Activated CD8-positive, alpha-beta memory T cell treated with anti-CD3 and anti-CD28 coated beads, Interleukin-2, amount 10 ng/mL, durations not matched to agents 7 days and 5 days (primary cell): ENCODE measurements at regions not wholly inside any gene's neighbourhood (a gene's known extent, or its start where the extent isn't known, plus 50 kb on each side); places are given as distances from the start of the nearest gene placed in this dataset.

Experiments
- ATAC-seq: fragments of 150-1000 bp; cut with Tn5 transposase; one replicate; pipeline ENCODE4 v1.10.0; 2021; ENCODE audit warnings: moderate library complexity
- CTCF ChIA-PET: fragments of 350-600 bp; sonication (Branson Sonifier 250); formaldehyde crosslinking; loops from one replicate; lab custom pipeline; 2021; ENCODE audit warnings: antibody characterized with exemption; lab: Charles Lee
- DNase-seq: peaks from one replicate; pipeline ENCODE4 v3.0.0-alpha.2; 2020
- H3K27ac Mint-ChIP-seq: one replicate; pipeline ENCODE4 v1.8.0; 2021; ENCODE audit warnings: mild to moderate bottlenecking, mixed read lengths
- H3K27me3 Mint-ChIP-seq: one replicate; pipeline ENCODE4 v1.8.0; 2021; ENCODE audit warnings: mixed read lengths
- H3K36me3 Mint-ChIP-seq: one replicate; pipeline ENCODE4 v1.8.0; 2021; ENCODE audit warnings: mild to moderate bottlenecking, mixed read lengths
- H3K4me1 Mint-ChIP-seq: one replicate; pipeline ENCODE4 v1.8.0; 2021; ENCODE audit warnings: mixed read lengths
- H3K4me3 Mint-ChIP-seq: one replicate; pipeline ENCODE4 v1.8.0; 2021; ENCODE audit warnings: mild to moderate bottlenecking, moderate library complexity, mixed read lengths
- H3K9me3 Mint-ChIP-seq: one replicate; pipeline ENCODE4 v1.8.0; 2022; ENCODE audit warnings: low read depth, mixed read lengths

GRCh38 chr3:79947469-79947868 lies 179.7 kb upstream of the ROBO1 start:
- H3K4me1 Mint-ChIP-seq = no peaks in the 10 kb centered on the region
- no peaks in the 10 kb centered on the region for H3K27me3 Mint-ChIP-seq
- H3K9me3 Mint-ChIP-seq = peaks cover 14% of the 10 kb centered on the region
- DNase-seq (no peak), ATAC-seq (no peak)
- no peaks in the 10 kb centered on the region for H3K36me3 Mint-ChIP-seq
- no peak overlapping the region for H3K4me3 Mint-ChIP-seq
- H3K27ac Mint-ChIP-seq = no peak overlapping the region
- CTCF ChIA-PET = no interaction called here

GRCh38 chr3:79937567-79937966 lies 169.8 kb upstream of the ROBO1 start:
- Mint-ChIP-seq H3K27me3 (no peaks in the 10 kb centered on the region), H3K4me1 (no peaks in the 10 kb centered on the region)
- CTCF ChIA-PET = no interaction called here

GRCh38 chr3:79930196-79930595 lies 162.4 kb upstream of the ROBO1 start:
- CTCF ChIA-PET = no interaction called here
- H3K4me1 Mint-ChIP-seq = no peaks in the 10 kb centered on the region
- no peak for DNase-seq
- no peak for ATAC-seq
- no peak overlapping the region for H3K27ac Mint-ChIP-seq
- no peaks in the 10 kb centered on the region for H3K27me3 Mint-ChIP-seq
- no peaks in the 10 kb centered on the region for H3K36me3 Mint-ChIP-seq
- H3K4me3 Mint-ChIP-seq = no peak overlapping the region
- H3K9me3 Mint-ChIP-seq = peaks cover 3% of the 10 kb centered on the region

More at GRCh38 chr3:79937567-79937966, 169.8 kb upstream of the ROBO1 start:
- Mint-ChIP-seq H3K9me3 (peaks cover 7% of the 10 kb centered on the region), H3K4me3 (no peak overlapping the region), H3K27ac (no peak overlapping the region), H3K36me3 (no peaks in the 10 kb centered on the region)
- ATAC-seq = no peak
- DNase-seq = no peak

DNA sequence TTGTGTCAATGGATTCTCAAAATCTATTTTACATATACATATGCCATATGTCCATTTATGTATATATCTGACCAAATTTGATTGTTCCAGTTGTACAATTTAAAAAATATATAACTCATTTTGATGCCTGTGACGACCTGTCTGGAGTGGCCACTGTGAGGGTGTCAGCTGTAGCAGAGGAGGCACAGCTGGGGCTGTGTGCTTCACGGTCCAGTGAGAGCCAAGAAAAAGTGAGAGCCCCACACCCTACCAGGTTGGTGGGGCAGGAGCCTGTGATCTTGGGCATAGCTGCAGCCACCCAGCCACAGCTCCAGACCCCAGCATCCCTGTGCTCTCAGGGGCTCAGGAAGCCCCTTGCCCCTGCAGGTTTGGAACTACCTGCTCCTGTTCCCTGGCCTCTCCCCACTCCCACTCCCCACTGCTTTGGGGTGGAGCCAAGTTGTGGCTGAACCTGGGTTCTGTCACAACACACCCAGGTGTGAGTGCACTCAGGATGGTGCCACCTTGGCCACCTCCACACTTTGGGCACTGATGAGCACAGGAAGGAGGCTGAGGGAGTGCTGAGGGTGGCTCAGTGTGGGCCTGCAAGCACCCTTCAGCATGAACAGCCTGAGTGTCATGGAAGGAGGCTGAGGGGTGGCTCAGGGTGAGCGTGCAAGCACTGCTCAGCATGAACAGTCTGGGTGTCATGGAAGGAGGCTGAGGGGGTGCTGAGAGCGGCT lies 161.1 kb upstream of the ROBO1 start:
- H3K27ac Mint-ChIP-seq = no peak overlapping the region
- CTCF ChIA-PET = no interaction called here
- no peaks in the 10 kb centered on the region for H3K27me3 Mint-ChIP-seq
- no peaks in the 10 kb centered on the region for H3K4me1 Mint-ChIP-seq
- DNase-seq = no peak
- no peak overlapping the region for H3K4me3 Mint-ChIP-seq
- no peaks in the 10 kb centered on the region for H3K36me3 Mint-ChIP-seq
- H3K9me3 Mint-ChIP-seq = peaks cover 3% of the 10 kb centered on the region
- no peak for ATAC-seq

GRCh38 chr3:79926522-79926921 lies 158.7 kb upstream of the ROBO1 start:
- Mint-ChIP-seq H3K27ac (no peak overlapping the region), H3K36me3 (no peaks in the 10 kb centered on the region), H3K27me3 (no peaks in the 10 kb centered on the region), H3K4me3 (no peak overlapping the region), H3K4me1 (no peaks in the 10 kb centered on the region), H3K9me3 (peaks cover 6% of the 10 kb centered on the region)
- no peak for ATAC-seq
- no peak for DNase-seq
- CTCF ChIA-PET = no interaction called here

DNA sequence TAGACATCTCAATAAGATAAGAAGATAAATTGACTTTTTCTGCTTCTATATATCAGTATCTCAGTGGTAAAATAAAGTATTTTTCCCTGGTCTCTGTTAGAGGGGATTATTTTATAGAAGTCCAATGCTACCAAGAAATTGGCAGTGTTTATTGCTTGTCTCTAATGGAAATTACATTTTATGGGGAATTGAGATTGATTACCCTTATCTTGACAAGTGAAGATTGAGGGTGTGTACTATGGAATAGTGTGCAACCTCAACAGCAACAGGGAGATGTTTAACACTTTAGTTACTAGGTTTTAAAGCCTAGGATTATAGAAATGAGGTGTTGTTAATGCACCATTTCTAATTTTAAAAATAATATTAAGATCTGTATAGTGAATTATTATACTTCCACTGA lies 154.8 kb upstream of the ROBO1 start:
- Mint-ChIP-seq H3K36me3 (no peaks in the 10 kb centered on the region), H3K4me1 (no peaks in the 10 kb centered on the region), H3K27ac (no peak overlapping the region), H3K9me3 (peaks cover 8% of the 10 kb centered on the region), H3K27me3 (no peaks in the 10 kb centered on the region), H3K4me3 (no peak overlapping the region)
- no peak for ATAC-seq
- CTCF ChIA-PET = no interaction called here
- no peak for DNase-seq

DNA sequence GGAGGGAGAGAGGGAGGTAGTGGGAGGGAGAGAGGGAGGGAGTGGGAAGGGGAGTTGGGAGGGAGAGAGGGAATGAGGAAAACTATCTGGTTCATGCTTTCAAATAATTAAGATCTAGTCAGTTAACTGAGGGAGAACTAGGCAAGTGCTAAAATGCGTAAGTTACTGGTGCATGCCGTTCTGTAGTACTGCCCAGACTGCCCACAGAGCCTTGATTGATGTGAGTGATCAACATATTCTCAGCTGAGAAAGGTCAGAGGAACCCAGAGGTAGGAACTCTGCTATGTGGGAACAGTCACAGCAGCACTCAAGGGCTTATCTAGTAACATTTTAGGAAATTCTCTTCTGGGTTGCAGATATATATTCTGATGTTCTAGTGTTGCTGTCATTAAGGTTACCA lies 149.8 kb upstream of the ROBO1 start:
- Mint-ChIP-seq H3K36me3 (no peaks in the 10 kb centered on the region), H3K9me3 (peaks cover 11% of the 10 kb centered on the region), H3K4me1 (no peaks in the 10 kb centered on the region), H3K27me3 (no peaks in the 10 kb centered on the region), H3K27ac (no peak overlapping the region), H3K4me3 (no peak overlapping the region)
- ATAC-seq = no peak
- CTCF ChIA-PET = no interaction called here
- DNase-seq = no peak

GRCh38 chr3:79910337-79910736 lies 142.5 kb upstream of the ROBO1 start:
- Mint-ChIP-seq H3K4me1 (no peaks in the 10 kb centered on the region), H3K9me3 (peaks cover 3% of the 10 kb centered on the region), H3K27me3 (no peaks in the 10 kb centered on the region), H3K27ac (no peak overlapping the region), H3K4me3 (no peak overlapping the region), H3K36me3 (no peaks in the 10 kb centered on the region)
- no peak for ATAC-seq
- no peak for DNase-seq
- CTCF ChIA-PET = no interaction called here

DNA sequence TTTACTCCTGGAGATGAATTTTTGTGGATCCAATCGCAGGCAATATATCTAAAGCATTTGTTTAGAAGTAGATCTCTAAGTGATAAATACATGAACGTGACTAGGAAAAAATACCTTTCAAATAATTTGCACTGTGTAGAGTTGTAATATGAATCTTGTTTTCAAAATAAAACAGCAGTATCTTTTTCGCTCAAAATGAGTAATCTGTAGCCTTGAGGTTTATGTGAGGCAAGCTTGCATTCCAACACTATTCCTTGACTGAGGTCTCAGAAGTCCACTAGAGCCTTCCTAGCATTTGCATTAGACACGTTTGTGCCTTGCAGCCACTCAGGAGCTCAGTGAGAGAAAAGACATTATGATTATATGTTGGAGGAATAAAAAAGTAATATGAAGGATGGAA lies 138.3 kb upstream of the ROBO1 start:
- CTCF ChIA-PET = no interaction called here
- Mint-ChIP-seq H3K27me3 (no peaks in the 10 kb centered on the region), H3K4me1 (no peaks in the 10 kb centered on the region), H3K4me3 (no peak overlapping the region), H3K27ac (no peak overlapping the region), H3K9me3 (peaks cover 3% of the 10 kb centered on the region), H3K36me3 (no peaks in the 10 kb centered on the region)
- DNase-seq (no peak), ATAC-seq (no peak)

- H3K9me3 Mint-ChIP-seq = peaks cover 5% of the 10 kb centered on the region
- DNase-seq = no peak
- no peak for ATAC-seq
- no peaks in the 10 kb centered on the region for H3K36me3 Mint-ChIP-seq
- CTCF ChIA-PET = no interaction called here
- H3K4me3 Mint-ChIP-seq = no peak overlapping the region
- no peaks in the 10 kb centered on the region for H3K27me3 Mint-ChIP-seq
- no peak overlapping the region for H3K27ac Mint-ChIP-seq
- H3K4me1 Mint-ChIP-seq = no peaks in the 10 kb centered on the region
Measured at GRCh38 chr3:79902151-79902550, 134.4 kb upstream of the ROBO1 start.

GRCh38 chr3:79898907-79899306 lies 131.1 kb upstream of the ROBO1 start:
- H3K4me3 Mint-ChIP-seq = no peak overlapping the region
- DNase-seq (no peak), ATAC-seq (no peak)
- H3K27ac Mint-ChIP-seq = no peak overlapping the region
- no peaks in the 10 kb centered on the region for H3K36me3 Mint-ChIP-seq
- H3K27me3 Mint-ChIP-seq = no peaks in the 10 kb centered on the region
- H3K4me1 Mint-ChIP-seq = no peaks in the 10 kb centered on the region
- peaks cover 3% of the 10 kb centered on the region for H3K9me3 Mint-ChIP-seq
- CTCF ChIA-PET = no interaction called here

- Mint-ChIP-seq H3K9me3 (peaks cover 3% of the 10 kb centered on the region), H3K27me3 (no peaks in the 10 kb centered on the region), H3K27ac (no peak overlapping the region), H3K36me3 (no peaks in the 10 kb centered on the region), H3K4me1 (no peaks in the 10 kb centered on the region), H3K4me3 (no peak overlapping the region)
- no peak for ATAC-seq
- DNase-seq = no peak
- CTCF ChIA-PET = no interaction called here
Measured at GRCh38 chr3:79896086-79896485, 128.3 kb upstream of the ROBO1 start.

GRCh38 chr3:79887213-79887612 lies 119.4 kb upstream of the ROBO1 start:
- CTCF ChIA-PET = no interaction called here
- DNase-seq (no peak), ATAC-seq (no peak)
- Mint-ChIP-seq H3K36me3 (no peaks in the 10 kb centered on the region), H3K27ac (no peak overlapping the region), H3K4me3 (no peak overlapping the region), H3K27me3 (no peaks in the 10 kb centered on the region), H3K9me3 (no peaks in the 10 kb centered on the region), H3K4me1 (no peaks in the 10 kb centered on the region)

DNA sequence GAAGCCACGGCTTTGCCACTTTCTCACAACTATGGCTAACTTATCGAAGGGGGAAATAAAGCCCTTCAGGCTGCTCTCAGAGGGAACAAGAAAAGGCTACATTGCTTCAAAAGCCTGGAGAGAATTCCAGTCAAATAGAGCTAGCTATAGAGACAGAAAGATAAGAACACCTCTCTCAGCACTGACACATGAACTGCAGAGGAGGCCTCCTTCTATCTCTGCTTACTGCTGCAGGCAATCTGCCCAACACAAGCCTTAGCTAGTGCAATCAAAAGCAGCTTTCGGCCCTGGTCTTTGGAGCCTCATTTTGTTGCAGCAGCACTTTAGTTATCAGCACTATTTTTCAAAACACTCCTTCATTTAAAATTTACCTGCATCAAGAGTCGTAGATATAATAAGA lies 118.4 kb upstream of the ROBO1 start:
- H3K4me1 Mint-ChIP-seq = no peaks in the 10 kb centered on the region
- no peak for ATAC-seq
- no peaks in the 10 kb centered on the region for H3K9me3 Mint-ChIP-seq

GRCh38 chr3:79885407-79885806 lies 117.6 kb upstream of the ROBO1 start:
- no peaks in the 10 kb centered on the region for H3K36me3 Mint-ChIP-seq
- H3K4me3 Mint-ChIP-seq = no peak overlapping the region
- no peaks in the 10 kb centered on the region for H3K4me1 Mint-ChIP-seq
- CTCF ChIA-PET = no interaction called here
- DNase-seq (no peak), ATAC-seq (no peak)
- H3K27ac Mint-ChIP-seq = no peak overlapping the region
- H3K27me3 Mint-ChIP-seq = no peaks in the 10 kb centered on the region
- peaks cover 4% of the 10 kb centered on the region for H3K9me3 Mint-ChIP-seq

More for the DNA sequence above, 118.4 kb upstream of the ROBO1 start:
- H3K27me3 Mint-ChIP-seq = no peaks in the 10 kb centered on the region
- H3K36me3 Mint-ChIP-seq = no peaks in the 10 kb centered on the region
- H3K27ac Mint-ChIP-seq = no peak overlapping the region
- no peak for DNase-seq
- H3K4me3 Mint-ChIP-seq = no peak overlapping the region
- CTCF ChIA-PET = no interaction called here
